Spleen (tissue), 7 donors: ENCODE measurements at regions not wholly inside any gene's neighbourhood (a gene's known extent, or its start where the extent isn't known, plus 50 kb on each side); places are given as distances from the start of the nearest gene placed in this dataset.

Experiments used
- CTCF ChIP-seq, 11 experiments: fragments of 200-600 bp in 7 of 11; fragments of 450-650 bp in 4 of 11; sonication (generic) in 4 of 11; IDR thresholded peaks in 8 of 11; conservative IDR thresholded peaks in 3 of 11; 1 replicate in 7 of 11; 2 replicates in 4 of 11; pipeline versions ENCODE4 v1.4.0 to v1.8.0; 2016 to 2021; ENCODE audit warnings: antibody characterized with exemption in 11 of 11, inconsistent platforms in 4 of 11, mild to moderate bottlenecking in 1 of 11
- POLR2A ChIP-seq, 3 donors: fragments of 450-650 bp; IDR thresholded peaks; one replicate each; pipeline ENCODE4 v1.5.1; 2017; ENCODE audit warnings: antibody characterized with exemption in 3 of 3, mild to moderate bottlenecking in 1 of 3
- POLR2AphosphoS5 ChIP-seq, 3 donors: sonication (generic); formaldehyde crosslinking; IDR thresholded peaks; one replicate each; pipeline ENCODE4 v1.5.1; 2017; ENCODE audit warnings: antibody characterized with exemption in 3 of 3
- donor health status: DM: no; HTN: no; CAD: no; lungs with moderate emphysema.
- donor health status: DM: no; HTN: no; CAD: no.
- donor health status: DM: no; HTN: no; CAD: no.

- TF ChIP-seq POLR2A (IDR thresholded peaks at IDR 0.05) = no peak
- TF ChIP-seq CTCF (IDR thresholded peaks at IDR 0.05 in 8 of 11, conservative IDR thresholded peaks at IDR 0.05 in 3 of 11) = no peak
- no peak for TF ChIP-seq POLR2AphosphoS5 (IDR thresholded peaks at IDR 0.05)
These were observed 318.5 kb downstream of the MIAT start for GRCh38 chr22:26975865-26976264.
